ENCODE measurements at regions not wholly inside any gene's neighbourhood (a gene's known extent, or its start where the extent isn't known, plus 50 kb on each side); places are given as distances from the start of the nearest gene placed in this dataset.

DNA sequence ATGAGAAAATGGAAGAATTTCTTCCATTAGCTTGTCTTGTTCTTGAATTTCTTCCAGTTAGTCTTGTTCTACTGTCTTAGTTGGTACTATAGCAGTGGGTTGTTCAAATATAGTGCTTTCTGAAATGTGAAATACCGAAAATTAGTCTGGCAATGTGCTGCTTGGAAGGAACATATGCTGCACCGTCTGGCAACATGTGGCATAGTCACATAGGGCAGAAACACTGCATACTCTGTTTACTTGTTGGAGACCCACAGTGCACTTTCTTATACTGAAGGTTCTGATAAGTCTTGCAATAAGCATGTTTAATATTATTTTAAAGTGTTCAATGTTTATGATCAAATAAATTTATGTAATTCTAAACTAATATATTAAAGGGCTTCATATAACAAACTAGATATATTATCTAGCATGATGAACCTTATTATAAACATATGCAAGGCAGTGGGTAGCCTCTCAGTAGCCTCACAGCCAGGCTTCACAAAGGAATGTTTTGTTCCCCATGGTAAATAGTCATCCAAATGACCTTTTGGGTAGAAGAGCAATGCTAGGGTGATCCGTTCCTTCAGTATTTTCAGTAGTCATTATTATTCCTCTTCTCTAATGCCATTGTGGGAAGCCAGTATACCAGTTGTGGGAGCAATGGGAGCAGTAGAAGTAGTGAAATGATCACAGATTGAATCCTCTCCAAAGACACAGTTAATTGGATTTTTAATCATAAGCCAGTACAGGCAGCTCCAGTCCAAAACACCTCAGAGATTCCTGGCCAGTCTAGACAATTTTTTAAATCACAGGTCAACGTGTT is 1106.7 kb downstream of the DTWD2 start:
- TF ChIP-seq, protein P1, sequence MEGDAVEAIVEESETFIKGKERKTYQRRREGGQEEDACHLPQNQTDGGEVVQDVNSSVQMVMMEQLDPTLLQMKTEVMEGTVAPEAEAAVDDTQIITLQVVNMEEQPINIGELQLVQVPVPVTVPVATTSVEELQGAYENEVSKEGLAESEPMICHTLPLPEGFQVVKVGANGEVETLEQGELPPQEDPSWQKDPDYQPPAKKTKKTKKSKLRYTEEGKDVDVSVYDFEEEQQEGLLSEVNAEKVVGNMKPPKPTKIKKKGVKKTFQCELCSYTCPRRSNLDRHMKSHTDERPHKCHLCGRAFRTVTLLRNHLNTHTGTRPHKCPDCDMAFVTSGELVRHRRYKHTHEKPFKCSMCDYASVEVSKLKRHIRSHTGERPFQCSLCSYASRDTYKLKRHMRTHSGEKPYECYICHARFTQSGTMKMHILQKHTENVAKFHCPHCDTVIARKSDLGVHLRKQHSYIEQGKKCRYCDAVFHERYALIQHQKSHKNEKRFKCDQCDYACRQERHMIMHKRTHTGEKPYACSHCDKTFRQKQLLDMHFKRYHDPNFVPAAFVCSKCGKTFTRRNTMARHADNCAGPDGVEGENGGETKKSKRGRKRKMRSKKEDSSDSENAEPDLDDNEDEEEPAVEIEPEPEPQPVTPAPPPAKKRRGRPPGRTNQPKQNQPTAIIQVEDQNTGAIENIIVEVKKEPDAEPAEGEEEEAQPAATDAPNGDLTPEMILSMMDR (IDR thresholded peaks at IDR 0.05) = no peak
- no peak for TF ChIP-seq POLR2A (IDR thresholded peaks at IDR 0.05)
